LHCN-M2 (cell line): ENCODE measurements at regions not wholly inside any gene's neighbourhood (a gene's known extent, or its start where the extent isn't known, plus 50 kb on each side); places are given as distances from the start of the nearest gene placed in this dataset.

Experiments
- DNase-seq: peaks from one replicate; pipeline ENCODE4 v3.0.0-alpha.2; 2012; ENCODE audit warnings: low read depth

DNA sequence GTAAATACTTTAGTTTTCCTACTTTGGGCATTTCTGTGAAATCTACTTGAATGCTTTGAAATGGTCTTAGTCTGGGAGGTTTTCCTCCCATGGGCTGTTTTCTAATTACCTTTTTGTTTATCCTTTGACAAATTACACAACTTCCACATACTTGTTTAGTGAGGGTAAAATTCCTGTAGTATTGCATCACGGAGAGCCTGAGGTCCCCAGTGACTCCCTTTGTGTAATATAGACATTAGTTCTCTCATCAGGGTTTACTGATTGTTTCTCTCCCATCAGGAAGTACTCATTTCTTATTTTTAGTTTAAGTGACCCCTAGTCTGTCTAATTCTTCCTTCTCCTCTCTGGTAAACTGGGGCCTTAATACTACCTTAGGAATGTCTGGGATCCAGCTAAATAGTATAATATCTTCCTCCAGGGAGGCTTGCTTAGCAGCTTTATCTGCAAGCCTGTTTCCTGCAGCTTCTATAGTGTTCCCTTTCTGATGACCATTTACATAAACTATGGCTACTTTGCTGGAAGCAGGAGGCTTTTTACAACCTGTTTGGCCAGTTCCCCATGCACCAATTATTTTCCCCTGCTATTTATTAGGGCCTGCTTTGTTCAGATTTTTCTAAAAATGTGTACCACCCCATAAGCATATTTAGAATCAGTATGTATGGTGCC lies 87.2 kb upstream of the XCR1 start:
- peak; percentile 90 for DNase-seq

DNA sequence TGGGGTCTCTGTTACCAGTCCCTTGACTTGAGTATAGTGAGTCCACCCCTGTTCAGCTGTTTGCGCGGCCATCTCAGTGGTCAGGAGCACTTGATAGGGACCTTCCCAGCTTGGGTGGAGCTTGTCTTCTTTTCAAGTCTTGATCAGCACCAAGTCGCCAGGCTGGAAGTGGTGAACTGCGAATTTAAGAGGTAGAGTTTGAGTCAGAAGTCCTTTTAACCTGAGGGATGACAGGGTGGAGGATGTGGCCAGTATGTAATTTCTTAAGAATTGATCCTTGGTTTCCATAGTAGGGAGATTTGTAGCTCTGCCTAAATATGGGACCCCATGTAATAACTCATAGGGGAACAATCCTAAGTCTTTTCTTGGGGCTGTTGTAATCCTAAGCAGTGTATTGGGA lies 86.3 kb upstream of the XCR1 start:
- DNase-seq: no peak

DNA sequence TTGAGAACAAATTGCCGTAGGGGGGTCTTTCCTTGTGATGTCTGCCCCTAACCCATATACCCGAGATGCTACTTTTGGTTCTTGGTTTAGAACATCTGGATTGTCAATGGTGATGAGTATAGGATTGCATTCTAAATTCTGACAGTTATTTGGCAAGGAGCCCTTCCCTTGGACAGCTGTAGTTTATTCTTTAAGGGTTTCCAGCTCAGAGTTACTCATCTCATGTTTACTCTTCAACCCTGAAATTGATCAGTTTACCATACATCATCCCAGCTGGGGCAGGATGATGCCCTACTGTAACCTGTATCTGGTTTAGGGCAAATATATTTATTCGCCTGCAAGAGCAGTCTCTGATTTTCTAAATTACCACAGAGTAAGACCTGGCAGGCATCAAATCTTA lies 85.7 kb upstream of the XCR1 start:
- DNase-seq: peak; percentile 83

DNA sequence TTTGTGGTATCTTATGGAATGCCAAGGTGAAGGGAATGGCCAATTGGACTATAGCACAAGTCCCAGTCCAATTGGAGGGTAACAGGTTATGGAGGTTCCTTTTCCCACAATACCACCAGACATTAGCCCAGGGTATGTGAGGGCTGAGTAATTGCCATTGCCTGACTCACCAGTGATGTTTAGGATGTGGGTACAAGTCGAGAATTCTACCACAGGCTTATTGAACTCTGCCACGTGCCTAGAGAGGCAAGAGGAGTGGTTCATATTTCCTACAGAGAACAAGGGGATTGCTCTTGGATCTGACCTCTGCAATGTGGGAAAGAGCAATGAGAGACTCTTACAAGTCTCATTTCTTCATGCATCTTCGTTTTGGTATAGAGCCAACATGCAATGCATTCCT lies 85.0 kb upstream of the XCR1 start:
- DNase-seq: peak; percentile 95

DNA sequence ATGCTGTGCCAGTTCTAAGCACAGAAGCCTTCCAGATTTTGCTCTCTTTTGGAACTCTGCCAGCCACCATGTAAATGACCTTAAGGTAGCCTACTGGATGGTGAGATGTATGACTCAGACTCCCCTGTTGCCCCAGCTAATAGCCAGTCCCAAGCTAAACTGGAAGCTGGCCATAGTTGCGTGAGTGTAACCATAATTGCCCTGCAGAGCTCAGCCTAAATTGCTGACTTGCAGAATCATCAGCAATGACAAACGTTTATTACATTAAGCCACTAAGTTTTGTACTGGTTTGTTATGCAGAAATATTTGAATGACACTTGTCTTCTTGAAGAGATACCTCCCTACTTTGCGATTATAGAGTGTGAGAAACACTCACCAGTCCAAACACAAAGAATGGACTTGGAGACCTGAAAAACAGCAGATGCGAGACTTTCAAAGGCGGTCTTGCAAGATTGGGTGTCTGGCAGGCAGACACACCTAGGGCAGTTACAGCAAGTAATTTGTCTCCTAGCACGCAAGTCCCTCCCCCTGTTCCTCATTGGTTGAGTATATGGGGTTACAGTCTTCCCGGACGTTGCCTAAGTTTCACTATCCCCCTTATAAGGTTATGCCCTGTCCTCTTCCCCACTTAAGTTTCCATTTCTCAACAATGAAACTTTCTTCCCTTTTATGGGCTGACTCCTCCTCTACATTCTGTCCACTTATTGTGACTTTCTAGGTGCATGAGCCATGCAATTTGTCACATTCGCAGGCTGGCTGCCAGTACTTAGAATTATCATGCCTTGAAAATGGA lies 83.6 kb upstream of the XCR1 start:
- DNase-seq: peak; percentile 94

DNA sequence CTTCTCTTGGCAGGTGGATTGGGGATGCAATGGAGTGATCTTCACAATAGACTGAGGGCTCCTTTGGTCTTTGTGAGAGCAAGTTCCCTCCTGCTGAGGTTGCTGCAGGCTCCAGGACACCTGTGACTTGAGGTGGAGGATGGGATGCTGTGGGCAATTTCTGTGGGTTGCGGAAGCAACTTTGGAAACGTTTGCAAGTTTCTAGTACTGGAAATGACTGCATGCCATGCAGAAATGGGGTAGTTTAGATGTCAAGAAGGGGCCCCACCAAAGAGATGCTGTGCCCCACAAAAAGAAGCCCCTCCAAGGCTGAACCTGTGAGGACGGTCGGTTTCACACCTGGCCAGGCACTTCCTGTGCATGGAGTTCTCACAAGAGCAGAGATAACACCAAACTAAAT lies 80.4 kb upstream of the XCR1 start:
- DNase-seq: no peak

DNA sequence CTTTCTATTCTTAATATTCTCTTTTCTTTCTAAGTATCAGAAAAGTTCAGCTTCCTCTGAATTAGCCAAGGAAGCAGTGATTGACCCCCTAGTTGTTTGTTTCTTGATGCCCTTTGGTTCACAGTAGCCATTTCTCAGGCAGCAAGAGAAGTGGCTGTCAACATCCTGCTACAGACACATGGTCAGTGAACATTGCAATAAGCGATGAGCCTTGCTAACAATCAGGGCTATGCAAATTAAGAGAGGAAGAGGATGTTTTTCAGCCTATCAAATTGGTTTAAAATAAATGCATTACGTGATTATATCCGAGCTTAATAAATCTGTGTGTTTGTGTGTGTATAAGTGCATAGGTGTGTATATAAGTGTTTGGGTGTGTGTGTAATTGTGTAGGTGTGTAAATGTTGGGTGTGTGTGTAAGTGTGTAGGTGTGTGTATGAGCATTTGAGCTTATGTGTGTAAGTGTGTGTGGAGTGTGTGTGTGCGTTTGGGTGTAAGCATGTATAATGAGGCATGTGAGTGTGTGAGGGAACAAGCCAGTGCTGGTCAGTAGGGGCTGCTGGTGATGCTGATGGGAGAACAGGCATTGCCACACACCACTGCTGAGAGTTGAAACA lies 78.1 kb upstream of the XCR1 start:
- DNase-seq: no peak

DNA sequence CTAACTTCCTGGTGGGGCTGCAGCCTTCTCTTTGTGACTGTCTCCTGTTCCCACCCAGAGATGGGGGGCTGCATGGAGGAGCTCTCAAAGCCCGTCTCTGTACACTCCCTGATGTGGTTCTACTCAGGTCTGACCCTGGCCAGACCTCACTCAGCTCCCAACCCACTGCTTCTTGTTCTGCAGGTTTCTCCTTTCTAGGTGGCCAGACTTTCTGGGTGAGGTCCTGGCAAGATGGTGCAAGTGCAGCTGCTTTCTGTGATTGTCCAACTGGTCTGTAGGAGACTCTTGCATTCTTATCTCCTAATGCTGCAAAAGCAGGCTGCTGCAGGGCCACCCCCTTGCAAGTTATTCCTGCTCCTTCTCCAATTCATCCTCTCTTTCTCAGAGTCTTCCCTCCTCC lies 77.4 kb upstream of the XCR1 start:
- no peak for DNase-seq

GRCh38 chr3:46102780-46103130 lies 75.5 kb upstream of the XCR1 start:
- DNase-seq: no peak

GRCh38 chr3:46102059-46102779 lies 74.9 kb upstream of the XCR1 start:
- peak; percentile 23 for DNase-seq

- DNase-seq: no peak
Measured at GRCh38 chr3:46100812-46101211, 73.5 kb upstream of the XCR1 start.

GRCh38 chr3:46098319-46098761 lies 71.1 kb upstream of the XCR1 start:
- DNase-seq: peak; percentile 86

DNA sequence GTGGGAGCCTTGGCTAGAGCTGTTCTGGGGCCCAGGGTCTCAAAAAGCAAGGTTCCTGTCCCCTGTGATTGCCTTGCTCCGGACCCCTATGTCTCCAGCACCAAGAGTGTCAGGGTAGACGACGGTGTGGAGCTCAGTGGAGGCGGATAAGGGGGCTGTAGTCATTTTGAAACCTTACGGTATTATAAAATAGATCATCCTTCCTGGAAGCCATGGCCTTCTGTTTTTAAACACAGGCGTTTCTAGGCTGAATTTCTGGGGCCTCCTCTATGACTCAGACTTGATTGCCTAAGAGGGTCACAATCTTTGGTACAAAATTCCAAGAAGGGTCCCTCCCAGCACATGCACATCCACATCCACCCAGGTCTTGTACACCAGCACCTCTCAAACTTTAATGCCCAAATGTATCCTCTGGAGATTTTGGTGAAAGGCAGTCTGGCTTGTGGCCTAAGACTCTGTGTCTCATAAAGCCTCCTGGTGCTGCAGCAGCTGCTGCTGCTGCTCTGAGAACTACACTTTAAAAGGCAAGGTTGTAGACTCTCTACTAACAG lies 70.5 kb upstream of the XCR1 start:
- DNase-seq: peak; percentile 89

DNA sequence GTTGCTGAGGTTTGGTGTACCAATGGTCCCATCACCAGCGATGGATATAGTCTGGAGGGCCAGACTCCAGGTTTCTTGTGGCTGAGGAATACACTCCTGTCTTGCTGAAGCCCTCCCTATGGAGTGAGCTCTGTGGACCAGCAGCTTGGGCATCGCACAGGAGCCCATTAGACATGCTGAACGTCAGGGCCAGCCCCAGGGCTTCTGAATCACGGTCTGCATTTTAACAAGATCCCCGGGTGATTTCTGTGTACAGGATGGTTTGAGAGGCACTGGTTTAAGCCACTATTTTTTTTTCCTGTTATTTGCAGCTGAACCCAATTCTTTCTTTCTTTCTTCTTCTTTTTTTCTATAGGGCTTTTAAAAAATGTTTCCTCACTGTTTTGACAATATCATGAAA lies 69.5 kb upstream of the XCR1 start:
- DNase-seq: no peak

DNA sequence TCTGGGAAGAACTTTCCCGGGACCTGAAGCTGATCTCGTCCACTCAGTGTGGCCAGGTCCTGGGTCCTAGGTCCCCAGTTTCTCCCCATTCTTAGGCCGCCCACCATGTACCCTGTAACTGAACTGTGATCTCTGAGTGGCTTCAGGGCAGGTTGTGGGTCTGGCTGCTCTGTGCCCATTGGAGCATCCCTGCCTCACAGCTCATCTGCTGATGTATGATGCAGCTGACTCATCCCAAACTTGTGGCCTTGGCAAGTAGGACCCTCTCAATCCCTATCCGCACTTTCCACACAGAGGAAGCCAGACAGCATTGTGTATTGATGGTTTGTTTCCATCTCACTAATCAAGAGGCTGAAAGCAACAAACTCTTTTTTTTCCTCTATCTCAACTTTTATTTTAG lies 69.1 kb upstream of the XCR1 start:
- DNase-seq: no peak

DNA sequence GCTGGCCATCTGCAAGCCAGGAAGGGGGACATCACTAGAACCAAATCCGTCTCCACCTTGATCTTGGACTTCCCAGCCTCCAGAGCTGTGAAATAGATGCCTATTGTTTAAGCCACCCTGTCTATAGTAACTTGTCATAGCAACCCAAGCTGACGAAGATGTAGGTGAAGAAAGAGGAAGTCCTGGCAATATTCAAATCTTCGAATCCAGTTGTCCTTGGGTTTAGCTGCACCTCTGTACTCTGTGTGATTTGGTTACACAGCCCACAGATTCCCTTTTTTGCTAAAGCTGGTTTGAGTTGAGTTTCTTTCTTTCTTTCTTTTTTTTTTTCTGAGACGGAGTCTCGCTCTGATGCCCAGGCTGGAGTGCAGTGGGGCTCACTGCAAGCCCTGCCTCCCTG lies 68.0 kb upstream of the XCR1 start:
- no peak for DNase-seq

GRCh38 chr3:46094506-46094905 lies 67.2 kb upstream of the XCR1 start:
- no peak for DNase-seq

DNA sequence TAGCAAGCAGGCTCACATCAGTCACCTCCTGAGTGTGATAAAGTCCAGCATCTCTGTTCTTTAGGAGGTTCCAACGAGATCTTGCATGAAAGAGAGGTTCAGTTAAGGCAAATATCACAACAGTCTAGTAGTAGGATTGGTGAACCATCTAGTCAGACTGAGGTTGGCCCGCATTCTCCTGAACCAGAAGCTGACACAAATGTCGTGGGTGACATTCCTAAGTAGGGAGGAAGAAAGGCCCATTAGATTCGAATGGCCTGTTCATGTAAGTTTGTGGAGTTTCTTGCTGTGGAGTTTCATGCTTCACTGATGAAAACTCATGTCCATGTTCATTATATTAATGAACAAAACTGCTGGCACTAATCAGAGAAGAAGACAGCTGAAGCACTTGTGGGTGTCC lies 66.7 kb upstream of the XCR1 start:
- no peak for DNase-seq

- DNase-seq: no peak
Measured at GRCh38 chr3:46093327-46093942, 66.2 kb upstream of the XCR1 start.

- no peak for DNase-seq
Measured at GRCh38 chr3:46092702-46093080, 65.4 kb upstream of the XCR1 start.
